PC-3 (cell line): ENCODE measurements at regions not wholly inside any gene's neighbourhood (a gene's known extent, or its start where the extent isn't known, plus 50 kb on each side); places are given as distances from the start of the nearest gene placed in this dataset.

Source experiments
- ATAC-seq: fragments of 200-7000 bp; cut with Tn5 transposase; 2 replicates; pipeline ENCODE4 v1.9.1; 2020; ENCODE audit warnings: mild to moderate bottlenecking, moderate library complexity
- BruUV-seq: library from RNA; stranded (reverse); fragments of 400-500 nt; replicated peaks from 2 replicates; lab custom pipeline; 2021; lab: Mats Ljungman, UMichigan
- CTCF ChIA-PET: fragments of 300-600 bp; sonication (Branson Sonifier 250); formaldehyde crosslinking; loops from one replicate; lab custom pipeline; 2022; ENCODE audit warnings: antibody characterized with exemption; lab: Charles Lee
- POLR2A ChIA-PET: fragments of 300-600 bp; sonication (Branson Sonifier 250); formaldehyde crosslinking; loops from one replicate; lab custom pipeline; 2022; ENCODE audit warnings: antibody characterized with exemption; ENCODE audit not compliant: unreplicated experiment; lab: Charles Lee
- DNase-seq: peaks from one replicate; pipeline ENCODE4 v3.0.0-alpha.2; 2015
- H2AFZ ChIP-seq: fragments of 300-600 bp; sonication (generic); 2 replicates; pipeline ENCODE4 v1.6.0; 2016; ENCODE audit warnings: antibody characterized with exemption, low read length
- H3F3A ChIP-seq: fragments of 300-600 bp; sonication (generic); one replicate; pipeline ENCODE4 v1.6.0; 2017; ENCODE audit warnings: antibody characterized with exemption, low read length, control low read depth, mild to moderate bottlenecking; ENCODE audit not compliant: unreplicated experiment
- H3K27ac ChIP-seq: fragments of 300-600 bp; sonication (generic); 2 replicates; pipeline ENCODE4 v1.5.1; 2016; ENCODE audit warnings: mild to moderate bottlenecking, low read length
- H3K27me3 ChIP-seq: fragments of 300-600 bp; sonication (generic); 2 replicates; pipeline ENCODE4 v1.6.1; 2016; ENCODE audit warnings: low read length, mixed read lengths
- H3K36me3 ChIP-seq: fragments of 300-600 bp; sonication (generic); 2 replicates; pipeline ENCODE4 v1.6.1; 2016; ENCODE audit warnings: low read depth, mixed run types, low read length, mixed read lengths
- H3K4me1 ChIP-seq: fragments of 300-600 bp; sonication (generic); 2 replicates; pipeline ENCODE4 v1.5.1; 2016; ENCODE audit warnings: low read length; ENCODE audit not compliant: insufficient read depth
- H3K4me2 ChIP-seq: fragments of 300-600 bp; sonication (generic); 2 replicates; pipeline ENCODE4 v1.6.0; 2016; ENCODE audit warnings: low read length
- H3K4me3 ChIP-seq: fragments of 300-600 bp; sonication (generic); 2 replicates; pipeline ENCODE4 v1.5.1; 2016; ENCODE audit warnings: mild to moderate bottlenecking, low read length, mixed read lengths
- H3K79me2 ChIP-seq: fragments of 300-600 bp; sonication (generic); 2 replicates; pipeline ENCODE4 v1.6.1; 2017; ENCODE audit warnings: low read length, mixed read lengths
- H3K9ac ChIP-seq: fragments of 300-600 bp; sonication (generic); 2 replicates; pipeline ENCODE4 v1.6.0; 2016; ENCODE audit warnings: mild to moderate bottlenecking, low read length
- H3K9me2 ChIP-seq: fragments of 300-600 bp; sonication (generic); replicated peaks from 2 replicates; pipeline ENCODE4 v1.6.1; 2016; ENCODE audit warnings: mixed run types, low read length, mixed read lengths
- H3K9me3 ChIP-seq: fragments of 300-600 bp; sonication (generic); 2 replicates; pipeline ENCODE4 v1.6.1; 2016; ENCODE audit warnings: low read length, mixed read lengths
- H4K20me1 ChIP-seq: fragments of 300-600 bp; sonication (generic); 2 replicates; pipeline ENCODE4 v1.6.1; 2016; ENCODE audit warnings: low read length, mixed read lengths
- EZH2 ChIP-seq: fragments of 300-600 bp; sonication (generic); IDR thresholded peaks from one replicate; pipeline ENCODE4 v1.6.1; 2017; ENCODE audit warnings: antibody characterized with exemption, mild to moderate bottlenecking, low read length; ENCODE audit not compliant: unreplicated experiment
- EZH2phosphoT487 ChIP-seq: fragments of 300-600 bp; sonication (generic); IDR thresholded peaks from 2 replicates; pipeline ENCODE4 v1.6.1; 2018; ENCODE audit warnings: mild to moderate bottlenecking, antibody characterized with exemption, low read length, borderline replicate concordance
- intact Hi-C: fragments of 100-400 bp; cut with micrococcal nuclease; formaldehyde crosslinking; loops from 2 replicates; pipeline ENCODE4 v1.9.0; 2023
- TF ChIP-seq, protein P1 (sequence below): fragments of 300-600 bp; sonication (generic); conservative IDR thresholded peaks from 2 replicates; pipeline ENCODE4 v1.5.1; 2017; ENCODE audit warnings: antibody characterized with exemption, low read depth, mild to moderate bottlenecking, low read length

DNA sequence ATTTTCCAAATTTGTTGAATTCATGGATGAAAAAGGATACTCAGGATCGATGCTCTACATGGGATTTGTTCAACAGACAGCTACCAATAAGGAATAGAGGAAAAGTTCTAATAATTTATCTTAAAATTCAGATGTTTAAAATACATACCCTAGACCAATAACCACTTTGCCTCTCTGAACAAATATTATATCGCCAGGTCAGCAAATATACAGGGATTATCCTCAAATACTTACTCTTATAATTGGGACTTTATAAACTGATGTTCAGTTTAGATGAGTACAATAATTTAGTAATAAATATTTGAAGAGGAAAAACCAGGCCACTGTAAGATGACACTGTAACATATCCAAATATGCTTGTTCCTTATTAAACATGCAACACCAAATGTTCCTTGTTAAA is 268.7 kb downstream of the DOK5 start:
- DNase-seq (no peak), ATAC-seq (no peak)
- H3K27me3 ChIP-seq = no peaks in the 10 kb centered on the region
- ChIA-PET POLR2A (no interaction called here), CTCF (no interaction called here)
- H3K9ac ChIP-seq = no peak overlapping the region
- no peaks in the 10 kb centered on the region for H3K36me3 ChIP-seq
- intact Hi-C loops = no loop called here
- no peak overlapping the region for H3K4me2 ChIP-seq
- no peak overlapping the region for H3K4me3 ChIP-seq
- H3K9me2 ChIP-seq = no peaks in the 10 kb centered on the region
- no TSS peak for BruUV-seq
- TF ChIP-seq, protein P1, sequence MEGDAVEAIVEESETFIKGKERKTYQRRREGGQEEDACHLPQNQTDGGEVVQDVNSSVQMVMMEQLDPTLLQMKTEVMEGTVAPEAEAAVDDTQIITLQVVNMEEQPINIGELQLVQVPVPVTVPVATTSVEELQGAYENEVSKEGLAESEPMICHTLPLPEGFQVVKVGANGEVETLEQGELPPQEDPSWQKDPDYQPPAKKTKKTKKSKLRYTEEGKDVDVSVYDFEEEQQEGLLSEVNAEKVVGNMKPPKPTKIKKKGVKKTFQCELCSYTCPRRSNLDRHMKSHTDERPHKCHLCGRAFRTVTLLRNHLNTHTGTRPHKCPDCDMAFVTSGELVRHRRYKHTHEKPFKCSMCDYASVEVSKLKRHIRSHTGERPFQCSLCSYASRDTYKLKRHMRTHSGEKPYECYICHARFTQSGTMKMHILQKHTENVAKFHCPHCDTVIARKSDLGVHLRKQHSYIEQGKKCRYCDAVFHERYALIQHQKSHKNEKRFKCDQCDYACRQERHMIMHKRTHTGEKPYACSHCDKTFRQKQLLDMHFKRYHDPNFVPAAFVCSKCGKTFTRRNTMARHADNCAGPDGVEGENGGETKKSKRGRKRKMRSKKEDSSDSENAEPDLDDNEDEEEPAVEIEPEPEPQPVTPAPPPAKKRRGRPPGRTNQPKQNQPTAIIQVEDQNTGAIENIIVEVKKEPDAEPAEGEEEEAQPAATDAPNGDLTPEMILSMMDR = no peak
- no peak for TF ChIP-seq EZH2
- TF ChIP-seq EZH2phosphoT487 = no peak
- no peaks in the 10 kb centered on the region for H3K79me2 ChIP-seq
- no peaks in the 10 kb centered on the region for H3F3A ChIP-seq
- no peak overlapping the region for H2AFZ ChIP-seq
- H3K9me3 ChIP-seq = peaks cover 7% of the 10 kb centered on the region; the same call in 1 of the 2 replicates
- H4K20me1 ChIP-seq = no peaks in the 10 kb centered on the region
- no peaks in the 10 kb centered on the region for H3K4me1 ChIP-seq
- H3K27ac ChIP-seq = no peak overlapping the region

DNA sequence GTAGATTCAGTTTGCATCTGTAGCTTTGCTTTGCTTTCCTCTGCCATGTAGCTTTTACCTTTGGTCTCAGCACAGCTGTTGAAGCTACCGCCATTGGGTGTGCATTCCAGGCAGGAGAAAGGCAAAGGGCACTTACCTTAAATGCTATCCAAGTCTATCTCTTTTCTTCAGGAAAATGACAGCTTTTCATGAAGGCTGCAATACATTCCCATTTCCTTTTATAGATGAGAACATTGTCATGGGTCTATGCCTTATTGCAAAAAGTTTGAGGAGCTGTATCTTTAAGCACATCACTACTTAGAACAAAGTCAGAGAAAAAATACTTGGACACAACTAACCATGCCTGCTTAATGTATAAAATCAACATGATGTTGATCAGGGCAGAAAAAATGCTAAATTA is 266.8 kb downstream of the DOK5 start:
- Histone ChIP-seq H3K4me1 (no peaks in the 10 kb centered on the region), H3K9ac (no peak overlapping the region), H3K27me3 (no peaks in the 10 kb centered on the region), H3K79me2 (no peaks in the 10 kb centered on the region), H3K9me2 (no peaks in the 10 kb centered on the region), H3K36me3 (no peaks in the 10 kb centered on the region), H4K20me1 (no peaks in the 10 kb centered on the region), H3K4me3 (no peak overlapping the region), H2AFZ (no peak overlapping the region), H3F3A (no peaks in the 10 kb centered on the region), H3K9me3 (0 out of 2 replicates have a peak, but pooled peaks cover 10% of the 10 kb centered on the region), H3K4me2 (no peak overlapping the region), H3K27ac (no peak overlapping the region)
- CTCF ChIA-PET = no interaction called here
- ATAC-seq (no peak), DNase-seq (no peak)
- POLR2A ChIA-PET = no interaction called here
- intact Hi-C loops = no loop called here
- BruUV-seq = no TSS peak
- TF ChIP-seq EZH2 (no peak), EZH2phosphoT487 (no peak)
- TF ChIP-seq, protein P1 = no peak

DNA sequence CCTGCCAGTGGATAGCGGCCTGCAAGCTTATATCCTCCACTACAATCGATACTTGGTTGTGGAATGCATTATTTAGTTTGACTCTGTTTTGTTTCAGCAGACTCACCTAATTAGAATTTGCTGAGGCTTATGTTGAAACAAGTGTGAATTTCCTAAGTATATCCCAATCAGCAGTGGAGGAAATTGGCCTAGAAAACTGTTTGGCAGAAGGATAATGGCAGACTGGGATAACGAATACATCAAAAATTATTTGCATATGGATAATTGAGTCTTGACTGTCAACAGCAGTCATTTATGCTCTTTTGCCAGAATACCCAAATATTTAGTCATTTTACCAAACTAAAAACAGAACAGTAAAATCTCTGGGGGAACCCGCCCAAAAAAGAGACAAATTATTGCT is 261.0 kb downstream of the DOK5 start:
- Histone ChIP-seq H3K4me1 (no peaks in the 10 kb centered on the region), H3K27me3 (no peaks in the 10 kb centered on the region), H3K27ac (no peak overlapping the region), H3K9me2 (no peaks in the 10 kb centered on the region), H3K79me2 (no peaks in the 10 kb centered on the region), H3K36me3 (no peaks in the 10 kb centered on the region), H3K4me2 (no peak overlapping the region), H4K20me1 (no peaks in the 10 kb centered on the region), H2AFZ (no peak overlapping the region), H3K4me3 (no peak overlapping the region), H3F3A (no peaks in the 10 kb centered on the region), H3K9me3 (0 out of 2 replicates have a peak, but pooled peaks cover 7% of the 10 kb centered on the region), H3K9ac (no peak overlapping the region)
- DNase-seq = no peak
- POLR2A ChIA-PET = no interaction called here
- CTCF ChIA-PET = no interaction called here
- intact Hi-C loops = no loop called here
- TF ChIP-seq EZH2 = no peak
- TF ChIP-seq EZH2phosphoT487 = no peak
- TF ChIP-seq, protein P1 = no peak
- no TSS peak for BruUV-seq
- ATAC-seq = no peak
